WTC11 (cell line): ENCODE measurements at regions not wholly inside any gene's neighbourhood (a gene's known extent, or its start where the extent isn't known, plus 50 kb on each side); places are given as distances from the start of the nearest gene placed in this dataset.

Source experiments
- ATAC-seq: fragments of 200-7000 bp; cut with Tn5 transposase; 2 replicates; pipeline ENCODE4 v1.10.0; 2021; ENCODE audit warnings: mild to moderate bottlenecking, moderate library complexity
- CTCF ChIA-PET: fragments of 300-600 bp; sonication (Branson Sonifier 250); formaldehyde crosslinking; loops from one replicate; lab custom pipeline; 2021; ENCODE audit warnings: antibody characterized with exemption; lab: Charles Lee
- POLR2A ChIA-PET: fragments of 350-600 bp; sonication (Branson Sonifier 250); formaldehyde crosslinking; loops from one replicate; lab custom pipeline; 2021; ENCODE audit warnings: antibody characterized with exemption; lab: Charles Lee
- DNase-seq: peaks from one replicate; pipeline ENCODE4 v3.0.0; 2021; ENCODE audit warnings: low spot score
- H3K27ac Mint-ChIP-seq: 2 replicates; pipeline ENCODE4 v1.8.0; 2021; ENCODE audit warnings: mixed read lengths
- H3K27me3 Mint-ChIP-seq: 2 replicates; pipeline ENCODE4 v1.8.0; 2021; ENCODE audit warnings: low read depth, mild to moderate bottlenecking, moderate library complexity, mixed read lengths
- H3K36me3 Mint-ChIP-seq: 2 replicates; pipeline ENCODE4 v1.8.0; 2021; ENCODE audit warnings: mixed read lengths
- H3K4me1 Mint-ChIP-seq: 2 replicates; pipeline ENCODE4 v1.8.0; 2022; ENCODE audit warnings: mixed read lengths
- H3K4me3 Mint-ChIP-seq: 2 replicates; pipeline ENCODE4 v1.8.0; 2021; ENCODE audit warnings: mild to moderate bottlenecking, moderate library complexity, mixed read lengths
- H3K9me3 Mint-ChIP-seq: 2 replicates; pipeline ENCODE4 v1.8.0; 2021; ENCODE audit warnings: mixed read lengths
- ATF6 ChIP-seq: sonication (generic); formaldehyde crosslinking; IDR thresholded peaks from 2 replicates; pipeline ENCODE4 v1.8.1; 2023; ENCODE audit warnings: mild to moderate bottlenecking, missing genetic modification reagents
- CBFB ChIP-seq: sonication (generic); formaldehyde crosslinking; IDR thresholded peaks from 2 replicates; pipeline ENCODE4 v1.8.1; 2022; ENCODE audit warnings: mild to moderate bottlenecking, low read depth, missing genetic modification reagents
- CTCF ChIP-seq: fragments of 200-600 bp; IDR thresholded peaks from 2 replicates; pipeline ENCODE4 v1.8.0; 2022; ENCODE audit warnings: antibody characterized with exemption
- ERG ChIP-seq: fragments of 250-450 bp; sonication (Bioruptor Pico); IDR thresholded peaks from 2 replicates; pipeline ENCODE4 v1.8.0; 2021; ENCODE audit warnings: mild to moderate bottlenecking
- GRHL2 ChIP-seq: fragments of 250-450 bp; sonication (Bioruptor Pico); IDR thresholded peaks from 2 replicates; pipeline ENCODE4 v1.8.0; 2022; ENCODE audit warnings: mild to moderate bottlenecking, moderate library complexity; ENCODE audit not compliant: insufficient replicate concordance, severe bottlenecking
- HMGXB4 ChIP-seq: sonication (generic); formaldehyde crosslinking; IDR thresholded peaks from 2 replicates; pipeline ENCODE4 v1.8.1; 2023; ENCODE audit warnings: mild to moderate bottlenecking, moderate library complexity, missing genetic modification reagents
- IRF1 ChIP-seq: sonication (generic); formaldehyde crosslinking; IDR thresholded peaks from 2 replicates; pipeline ENCODE4 v1.8.0; 2023; ENCODE audit warnings: missing genetic modification reagents
- JAZF1 ChIP-seq: fragments of 250-450 bp; sonication (Bioruptor Pico); IDR thresholded peaks from 2 replicates; pipeline ENCODE4 v1.9.0; 2021; ENCODE audit warnings: moderate library complexity, mild to moderate bottlenecking, inconsistent platforms
- JUN ChIP-seq: sonication (generic); formaldehyde crosslinking; IDR thresholded peaks from 2 replicates; pipeline ENCODE4 v1.8.0; 2023; ENCODE audit warnings: mild to moderate bottlenecking, missing genetic modification reagents
- NFATC4 ChIP-seq: fragments of 250-450 bp; sonication (Bioruptor Pico); IDR thresholded peaks from 2 replicates; pipeline ENCODE4 v1.9.0; 2021; ENCODE audit warnings: mild to moderate bottlenecking
- NR1H2 ChIP-seq: sonication (generic); formaldehyde crosslinking; IDR thresholded peaks from 2 replicates; pipeline ENCODE4 v1.9.0; 2021; ENCODE audit warnings: mild to moderate bottlenecking, moderate library complexity, missing genetic modification reagents
- RORB ChIP-seq: fragments of 250-450 bp; sonication (Bioruptor Pico); IDR thresholded peaks from 2 replicates; pipeline ENCODE4 v1.9.0; 2021; ENCODE audit warnings: mild to moderate bottlenecking
- TCF7 ChIP-seq: sonication (generic); formaldehyde crosslinking; IDR thresholded peaks from 2 replicates; pipeline ENCODE4 v1.8.0; 2022; ENCODE audit warnings: mild to moderate bottlenecking, low read depth, missing genetic modification reagents, moderate library complexity
- USF1 ChIP-seq: sonication (generic); formaldehyde crosslinking; IDR thresholded peaks from 2 replicates; pipeline ENCODE4 v1.8.0; 2022; ENCODE audit warnings: mild to moderate bottlenecking, missing genetic modification reagents
- ZBTB21 ChIP-seq: sonication (generic); formaldehyde crosslinking; IDR thresholded peaks from 2 replicates; pipeline ENCODE4 v1.8.1; 2023; ENCODE audit warnings: mild to moderate bottlenecking, missing genetic modification reagents, borderline replicate concordance
- ZNF281 ChIP-seq: sonication (generic); formaldehyde crosslinking; IDR thresholded peaks from 2 replicates; pipeline ENCODE4 v1.8.0; 2023; ENCODE audit warnings: mild to moderate bottlenecking, missing genetic modification reagents
- ZNF317 ChIP-seq: sonication (generic); formaldehyde crosslinking; IDR thresholded peaks from 2 replicates; pipeline ENCODE4 v1.8.1; 2023; ENCODE audit warnings: low read depth, mild to moderate bottlenecking, moderate library complexity, missing genetic modification reagents, borderline replicate concordance
- ZNF396 ChIP-seq: fragments of 250-450 bp; sonication (Bioruptor Pico); IDR thresholded peaks from 2 replicates; pipeline ENCODE4 v1.8.0; 2021; ENCODE audit warnings: mild to moderate bottlenecking, moderate library complexity, borderline replicate concordance
- ZNF425 ChIP-seq: fragments of 250-450 bp; sonication (Bioruptor Pico); conservative IDR thresholded peaks from 2 replicates; pipeline ENCODE4 v1.9.0; 2021; ENCODE audit warnings: mild to moderate bottlenecking
- ZSCAN18 ChIP-seq: fragments of 250-450 bp; sonication (Bioruptor Pico); IDR thresholded peaks from 2 replicates; pipeline ENCODE4 v2.1.2; 2022; ENCODE audit warnings: mild to moderate bottlenecking, moderate library complexity

- TF ChIP-seq ZSCAN18 (CRISPR knock-in tag) (no peak), NFATC4 (CRISPR knock-in tag) (no peak), JAZF1 (CRISPR knock-in tag) (no peak), IRF1 (no peak), ZNF396 (CRISPR knock-in tag) (no peak), ZNF317 (no peak), CBFB (no peak), JUN (no peak), TCF7 (CRISPR knock-in tag) (no peak)
Measured at GRCh38 chr16:6861815-6862477, 470.7 kb upstream of the RBFOX1 start (continued).

GRCh38 chr16:6861135-6861814 is 471.4 kb upstream of the RBFOX1 start:
- Mint-ChIP-seq H3K27me3 (peaks cover 35% of the 10 kb centered on the region), H3K4me3 (no peak overlapping the region), H3K27ac (no peak overlapping the region), H3K9me3 (peaks cover 80% of the 10 kb centered on the region), H3K4me1 (no peaks in the 10 kb centered on the region), H3K36me3 (peaks cover 73% of the 10 kb centered on the region)
- DNase-seq (no peak), ATAC-seq (no peak)
- ChIA-PET POLR2A (no interaction called here), CTCF (no interaction called here)
- no peak for TF ChIP-seq ZNF317
- no peak for TF ChIP-seq ATF6 (CRISPR knock-in tag)
- TF ChIP-seq CBFB: no peak
- TF ChIP-seq GRHL2 (CRISPR knock-in tag): no peak
- no peak for TF ChIP-seq ZNF425
- TF ChIP-seq RORB (CRISPR knock-in tag): no peak
- TF ChIP-seq ERG (CRISPR knock-in tag): no peak
- no peak for TF ChIP-seq ZBTB21
- TF ChIP-seq HMGXB4 (CRISPR knock-in tag): no peak
- TF ChIP-seq USF1 (CRISPR knock-in tag): no peak
- TF ChIP-seq ZNF281 (CRISPR knock-in tag): no peak
- TF ChIP-seq CTCF: no peak
- TF ChIP-seq NR1H2: no peak
